Psoas muscle (tissue), 7 donors: ENCODE measurements at regions not wholly inside any gene's neighbourhood (a gene's known extent, or its start where the extent isn't known, plus 50 kb on each side); places are given as distances from the start of the nearest gene placed in this dataset.

Experiments used
- ATAC-seq, 4 donors: fragments of 200-7000 bp; cut with Tn5 transposase; one replicate each; pipeline ENCODE4 v1.9.1; 2020; ENCODE audit warnings: moderate library complexity in 3 of 4, mild to moderate bottlenecking in 2 of 4
- DNase-seq, 2 donors: peaks; one replicate each; pipeline ENCODE4 v3.0.0-alpha.2; 2020
- H3K27ac ChIP-seq: fragments of 200-600 bp; one replicate; pipeline ENCODE4 v1.8.0; 2022
- H3K27me3 ChIP-seq, 3 donors: fragments of 200-600 bp in 1 of 3; one replicate each; pipeline versions ENCODE4 v1.6.1 to v1.8.0; 2013 to 2022; ENCODE audit warnings: low read length in 2 of 3, mild to moderate bottlenecking in 2 of 3, moderate library complexity in 1 of 3; ENCODE audit not compliant: insufficient read depth in 3 of 3
- H3K36me3 ChIP-seq, 2 donors: fragments of 200-600 bp in 1 of 2; one replicate each; pipeline versions ENCODE4 v1.6.1 to v1.8.0; 2013 to 2022; ENCODE audit warnings: low read depth in 1 of 2, mild to moderate bottlenecking in 1 of 2, moderate library complexity in 1 of 2; ENCODE audit not compliant: insufficient read depth in 1 of 2
- H3K4me1 ChIP-seq: fragments of 200-600 bp; one replicate; pipeline ENCODE4 v1.8.0; 2022
- H3K4me3 ChIP-seq: fragments of 200-600 bp; one replicate; pipeline ENCODE4 v1.8.0; 2022; ENCODE audit warnings: mild to moderate bottlenecking
- H3K9me3 ChIP-seq: fragments of 200-600 bp; one replicate; pipeline ENCODE4 v1.8.0; 2022
- CTCF ChIP-seq: fragments of 200-600 bp; IDR thresholded peaks from one replicate; pipeline ENCODE4 v1.8.0; 2022; ENCODE audit warnings: antibody characterized with exemption
- WGBS, 3 donors: extraction: QIAGEN DNeasy Blood & Tissue Kit; methylation state at CpG; one replicate each; pipeline versions ENCODE4 v1.1.6 to v1.1.7; 2013; 5-methylcytosine and 5-hydroxymethylcytosine counted together
- intact Hi-C, 2 donors: fragments of 100-400 bp; cut with DNase I; formaldehyde crosslinking; loops; one replicate each; pipeline versions ENCODE4 v1.11.0 to v1.14.2; 2022
- donor health status: healthy with polysubstance abuse.
- donor health status: DM: no; HTN: no; CAD: no; lungs with moderate emphysema.
- donor health status: Bipolar disorder and iron deficiency.
- donor health status: healthy.
- donor health status: DM: yes; HTN: yes; CAD: no.
- donor health status: DM: no; HTN: no; CAD: no.
- donor health status: DM: yes; HTN: yes; CAD: no.

GRCh38 chr17:72511874-72512273 lies 391.1 kb downstream of the SOX9 start:
- intact Hi-C loops: no loop called here
- ATAC-seq: no peak
- DNase-seq: no peak

GRCh38 chr17:72512649-72513556 lies 392.1 kb downstream of the SOX9 start:
- 77 to 86% (median 84%) methylated on average over 8 of the region's 8 CpGs for WGBS, 3 donors
- DNase-seq (no peak), ATAC-seq (no peak)
- H3K27me3 ChIP-seq: no peaks in the 10 kb centered on the region
- no peak overlapping the region for H3K27ac ChIP-seq
- H3K4me1 ChIP-seq: no peaks in the 10 kb centered on the region
- H3K9me3 ChIP-seq: no peaks in the 10 kb centered on the region
- no peak overlapping the region for H3K4me3 ChIP-seq
- no peak for TF ChIP-seq CTCF
- intact Hi-C loops: no loop called here
- H3K36me3 ChIP-seq: no peaks in the 10 kb centered on the region

More at GRCh38 chr17:72511874-72512273, 391.1 kb downstream of the SOX9 start:
- H3K27me3 ChIP-seq: no peaks in the 10 kb centered on the region
- no peak overlapping the region for H3K4me3 ChIP-seq
- H3K27ac ChIP-seq: no peak overlapping the region
- WGBS, 3 donors: 64 to 76% (median 71%) methylated on average over 3 of the region's 3 CpGs
- no peak for TF ChIP-seq CTCF
- no peaks in the 10 kb centered on the region for H3K4me1 ChIP-seq
- H3K9me3 ChIP-seq: no peaks in the 10 kb centered on the region
- H3K36me3 ChIP-seq: no peaks in the 10 kb centered on the region

GRCh38 chr17:72514321-72514861 lies 393.6 kb downstream of the SOX9 start:
- ATAC-seq: no peak
- H3K9me3 ChIP-seq: no peaks in the 10 kb centered on the region
- H3K36me3 ChIP-seq: no peaks in the 10 kb centered on the region
- TF ChIP-seq CTCF: no peak
- DNase-seq: no peak
- no peaks in the 10 kb centered on the region for H3K27me3 ChIP-seq
- H3K4me1 ChIP-seq: no peaks in the 10 kb centered on the region
- 92 to 94% (median 93%) methylated on average over 7 of the region's 7 CpGs for WGBS, 3 donors
- H3K4me3 ChIP-seq: no peak overlapping the region
- intact Hi-C loops: no loop called here
- no peak overlapping the region for H3K27ac ChIP-seq

GRCh38 chr17:72514891-72515290 lies 394.1 kb downstream of the SOX9 start:
- ATAC-seq: no peak
- no peaks in the 10 kb centered on the region for H3K27me3 ChIP-seq
- no peak for TF ChIP-seq CTCF
- no peak overlapping the region for H3K27ac ChIP-seq
- 44 to 69% (median 52%) methylated on average over 6 of the region's 6 CpGs for WGBS, 3 donors
- H3K4me1 ChIP-seq: no peaks in the 10 kb centered on the region
- no peak overlapping the region for H3K4me3 ChIP-seq
- no peaks in the 10 kb centered on the region for H3K36me3 ChIP-seq
- no peaks in the 10 kb centered on the region for H3K9me3 ChIP-seq
- intact Hi-C loops: no loop called here
- no peak for DNase-seq
